PC-3 (cell line): ENCODE measurements at regions not wholly inside any gene's neighbourhood (a gene's known extent, or its start where the extent isn't known, plus 50 kb on each side); places are given as distances from the start of the nearest gene placed in this dataset.

Experiments used
- EZH2 ChIP-seq: fragments of 300-600 bp; sonication (generic); IDR thresholded peaks from one replicate; pipeline ENCODE4 v1.6.1; 2017; ENCODE audit warnings: antibody characterized with exemption, mild to moderate bottlenecking, low read length; ENCODE audit not compliant: unreplicated experiment
- TF ChIP-seq, protein P1 (sequence below): fragments of 300-600 bp; sonication (generic); conservative IDR thresholded peaks from 2 replicates; pipeline ENCODE4 v1.5.1; 2017; ENCODE audit warnings: antibody characterized with exemption, low read depth, mild to moderate bottlenecking, low read length

DNA sequence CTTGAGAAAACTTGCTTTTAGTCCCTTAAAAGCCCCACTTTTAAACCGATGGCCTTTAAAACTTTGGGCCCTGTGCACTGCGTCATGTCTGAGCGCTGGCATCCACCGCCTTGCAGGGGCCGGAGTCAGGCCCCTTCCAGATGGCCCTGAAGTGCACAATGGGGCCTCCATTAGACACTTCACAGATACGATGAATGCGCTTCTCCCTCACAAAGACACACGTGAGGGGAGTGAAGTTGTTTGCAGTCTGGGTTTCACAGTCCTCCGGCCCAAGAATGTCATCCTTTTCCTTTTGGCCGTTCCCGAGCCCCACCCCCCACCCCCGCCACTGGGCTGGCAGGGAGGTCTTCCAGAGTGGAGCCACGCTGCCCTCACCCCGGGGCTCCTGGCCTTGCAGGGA lies 415.1 kb upstream of the SALL3 start:
- TF ChIP-seq, protein P1, sequence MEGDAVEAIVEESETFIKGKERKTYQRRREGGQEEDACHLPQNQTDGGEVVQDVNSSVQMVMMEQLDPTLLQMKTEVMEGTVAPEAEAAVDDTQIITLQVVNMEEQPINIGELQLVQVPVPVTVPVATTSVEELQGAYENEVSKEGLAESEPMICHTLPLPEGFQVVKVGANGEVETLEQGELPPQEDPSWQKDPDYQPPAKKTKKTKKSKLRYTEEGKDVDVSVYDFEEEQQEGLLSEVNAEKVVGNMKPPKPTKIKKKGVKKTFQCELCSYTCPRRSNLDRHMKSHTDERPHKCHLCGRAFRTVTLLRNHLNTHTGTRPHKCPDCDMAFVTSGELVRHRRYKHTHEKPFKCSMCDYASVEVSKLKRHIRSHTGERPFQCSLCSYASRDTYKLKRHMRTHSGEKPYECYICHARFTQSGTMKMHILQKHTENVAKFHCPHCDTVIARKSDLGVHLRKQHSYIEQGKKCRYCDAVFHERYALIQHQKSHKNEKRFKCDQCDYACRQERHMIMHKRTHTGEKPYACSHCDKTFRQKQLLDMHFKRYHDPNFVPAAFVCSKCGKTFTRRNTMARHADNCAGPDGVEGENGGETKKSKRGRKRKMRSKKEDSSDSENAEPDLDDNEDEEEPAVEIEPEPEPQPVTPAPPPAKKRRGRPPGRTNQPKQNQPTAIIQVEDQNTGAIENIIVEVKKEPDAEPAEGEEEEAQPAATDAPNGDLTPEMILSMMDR, result no peak
- no peak for TF ChIP-seq EZH2
